ENCODE measurements at regions not wholly inside any gene's neighbourhood (a gene's known extent, or its start where the extent isn't known, plus 50 kb on each side); places are given as distances from the start of the nearest gene placed in this dataset.
A peak's percentile ranks its signal among the peaks of the same experiment; 100 is the strongest.

DNA sequence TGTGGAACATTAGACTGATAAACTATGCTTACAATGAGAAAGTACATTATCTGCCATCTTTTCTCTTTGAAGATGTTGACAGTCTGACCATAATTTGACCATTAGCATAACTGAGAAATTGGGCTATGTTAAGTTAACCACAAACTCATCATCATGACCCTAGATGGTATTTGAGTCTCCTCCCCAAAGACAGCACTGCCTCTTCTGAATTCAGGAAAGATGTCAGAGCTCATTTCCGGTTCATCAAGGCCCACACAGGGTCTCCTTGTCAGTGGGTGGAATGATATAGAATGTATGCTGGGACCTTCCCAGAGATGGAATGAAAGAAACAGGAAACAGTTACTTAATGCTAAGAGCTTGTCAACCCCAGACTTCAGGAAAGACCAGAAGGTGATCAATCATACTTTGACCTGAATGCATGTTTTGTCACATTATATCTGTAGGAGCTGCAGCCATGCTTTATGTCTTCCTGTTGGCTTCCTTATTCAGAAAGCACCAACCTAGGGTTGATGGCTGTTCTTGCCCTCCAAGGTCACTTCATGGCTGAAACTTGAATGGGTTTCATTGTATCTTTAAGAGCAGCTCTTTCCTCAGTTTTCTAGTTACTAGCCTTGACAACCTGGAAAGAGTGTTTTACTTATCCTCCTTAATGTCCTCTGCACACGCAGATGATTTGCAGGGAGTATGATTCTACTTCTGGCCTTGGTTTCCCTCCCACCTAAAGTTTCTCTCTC is 99.1 kb upstream of the NEUROD1 start:
- peaks cover 1% of the 10 kb centered on the region for H3K36me3 Mint-ChIP-seq (ENCODE audit: low read depth)
- H3K9me3 Mint-ChIP-seq, result peaks cover 3% of the 10 kb centered on the region
- H3K27ac Mint-ChIP-seq, result no peak overlapping the region
- H3K27me3 Mint-ChIP-seq, result no peaks in the 10 kb centered on the region
- DNase-seq (no peak), ATAC-seq (no peak)
- peaks cover 3% of the 10 kb centered on the region for H3K4me1 Mint-ChIP-seq
- no peak overlapping the region for H3K4me3 Mint-ChIP-seq

DNA sequence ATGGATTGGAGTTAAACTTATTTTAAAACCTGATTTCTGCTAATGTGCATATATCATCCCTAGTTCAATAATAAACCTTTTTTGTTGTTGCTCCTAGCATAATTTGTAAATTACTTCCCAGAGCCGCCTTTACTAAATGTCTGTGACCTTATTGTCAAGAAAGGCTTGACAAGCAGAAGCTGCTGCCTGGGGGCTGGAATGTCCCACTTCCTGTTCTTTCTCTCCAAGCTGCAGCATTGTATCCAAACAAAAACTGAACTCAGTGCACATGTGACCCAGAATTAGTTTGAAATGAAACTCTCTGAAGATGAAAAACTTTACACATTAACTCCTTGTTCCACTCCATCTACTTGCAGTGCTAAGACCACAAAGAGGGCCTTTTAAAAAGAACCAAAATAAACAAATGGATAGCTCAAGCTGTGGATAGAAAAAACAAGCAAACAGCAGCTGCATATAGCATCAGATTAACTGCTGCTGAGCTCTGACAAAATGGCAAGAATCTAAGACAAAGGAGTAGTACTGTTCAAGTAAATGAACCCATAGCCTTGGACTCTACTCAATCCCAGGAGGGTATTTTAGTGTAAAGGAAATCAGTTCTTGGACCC is 99.8 kb upstream of the NEUROD1 start:
- no peaks in the 10 kb centered on the region for H3K9me3 Mint-ChIP-seq
- ATAC-seq (no peak), DNase-seq (no peak)

DNA sequence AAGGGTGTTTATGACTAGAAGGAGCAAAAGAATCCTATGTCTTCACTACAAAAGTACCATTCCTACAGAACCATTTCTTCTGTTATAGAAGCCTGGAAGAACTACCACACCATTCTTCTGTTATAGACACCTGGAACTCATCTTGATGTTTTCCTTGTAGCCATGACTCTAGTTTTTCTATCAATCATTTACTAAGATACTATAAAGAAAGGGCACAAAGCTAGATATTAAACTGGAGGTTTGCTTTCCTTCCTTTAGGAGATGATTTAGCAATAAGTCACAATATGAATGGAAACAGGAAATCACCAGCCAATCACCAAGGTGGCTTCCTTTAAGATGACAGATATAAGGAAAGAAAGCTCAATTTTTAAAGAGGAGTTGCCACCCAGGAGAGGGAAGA is 100.3 kb upstream of the NEUROD1 start:
- no peak for DNase-seq
- H3K4me1 Mint-ChIP-seq, result peaks cover 3% of the 10 kb centered on the region
- ATAC-seq, result no peak

More for the DNA sequence above, 99.8 kb upstream of the NEUROD1 start:
- Mint-ChIP-seq H3K27me3 (no peaks in the 10 kb centered on the region), H3K4me1 (peaks cover 3% of the 10 kb centered on the region), H3K4me3 (no peak overlapping the region), H3K36me3 (ENCODE audit: low read depth) (no peaks in the 10 kb centered on the region), H3K27ac (no peak overlapping the region)

DNA sequence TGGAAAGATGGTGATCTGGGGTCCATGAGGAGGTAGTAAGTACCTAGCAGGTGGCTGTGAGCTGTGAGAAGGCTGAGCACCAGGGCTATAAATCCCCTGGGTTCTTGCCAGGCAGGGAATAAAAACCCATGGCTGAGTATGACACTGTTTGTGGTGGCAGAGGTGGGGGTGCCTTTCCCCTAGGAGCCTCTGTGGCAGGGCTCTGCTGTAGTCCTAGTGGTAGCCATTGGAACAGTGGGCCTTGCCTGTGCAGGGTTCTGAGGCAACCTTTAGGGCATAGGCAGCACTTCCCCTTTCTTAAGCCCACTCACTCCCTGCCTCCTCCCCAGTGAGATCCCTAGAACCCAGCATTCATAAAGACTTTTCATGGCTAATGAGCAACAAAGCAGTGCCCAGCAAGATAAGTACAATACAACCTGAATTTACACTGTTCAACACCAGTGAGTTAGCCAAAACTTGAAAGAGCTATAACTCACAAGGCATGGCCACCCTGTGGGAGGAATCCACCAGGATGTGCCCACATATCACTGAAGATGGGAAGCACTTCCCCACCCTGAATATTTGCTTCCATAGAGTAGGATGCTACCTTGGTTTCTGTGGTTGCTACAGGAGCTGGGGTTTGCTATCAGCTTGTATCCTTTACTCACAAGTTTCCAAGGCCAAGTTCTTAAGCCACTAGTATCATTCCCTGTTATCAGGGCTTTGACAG is 100.9 kb upstream of the NEUROD1 start:
- Mint-ChIP-seq H3K4me1 (peaks cover 3% of the 10 kb centered on the region), H3K27me3 (no peaks in the 10 kb centered on the region), H3K27ac (no peak overlapping the region), H3K4me3 (no peak overlapping the region), H3K36me3 (ENCODE audit: low read depth) (no peaks in the 10 kb centered on the region), H3K9me3 (no peaks in the 10 kb centered on the region)
- ATAC-seq (peak; percentile 54), DNase-seq (no peak)

More for the DNA sequence above, 100.3 kb upstream of the NEUROD1 start:
- Mint-ChIP-seq H3K9me3 (no peaks in the 10 kb centered on the region), H3K36me3 (ENCODE audit: low read depth) (no peaks in the 10 kb centered on the region), H3K27me3 (no peaks in the 10 kb centered on the region), H3K4me3 (no peak overlapping the region), H3K27ac (no peak overlapping the region)

DNA sequence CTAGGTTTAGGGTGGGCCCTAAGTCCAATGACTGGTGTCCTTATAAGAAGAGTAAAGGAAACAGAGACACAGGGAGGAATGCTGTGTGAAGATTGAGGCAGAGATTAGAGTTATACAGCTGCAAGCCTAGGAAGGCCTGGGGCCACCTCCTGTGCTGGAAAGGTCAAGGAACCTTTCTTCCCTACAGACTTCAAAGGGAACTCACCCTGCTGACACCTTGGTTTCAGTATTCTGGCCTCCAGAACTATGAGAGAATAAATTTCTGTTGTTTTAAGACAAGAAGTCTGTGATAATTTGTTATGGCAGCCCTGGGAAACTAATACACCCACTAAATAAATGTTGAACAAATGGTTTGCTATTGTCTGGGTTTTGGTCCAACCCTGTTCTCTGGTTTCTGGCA is 102.3 kb upstream of the NEUROD1 start:
- Mint-ChIP-seq H3K4me3 (no peak overlapping the region), H3K27me3 (peaks cover 3% of the 10 kb centered on the region), H3K4me1 (peaks cover 3% of the 10 kb centered on the region), H3K36me3 (ENCODE audit: low read depth) (no peaks in the 10 kb centered on the region), H3K9me3 (no peaks in the 10 kb centered on the region), H3K27ac (no peak overlapping the region)
- ATAC-seq (no peak), DNase-seq (no peak)

DNA sequence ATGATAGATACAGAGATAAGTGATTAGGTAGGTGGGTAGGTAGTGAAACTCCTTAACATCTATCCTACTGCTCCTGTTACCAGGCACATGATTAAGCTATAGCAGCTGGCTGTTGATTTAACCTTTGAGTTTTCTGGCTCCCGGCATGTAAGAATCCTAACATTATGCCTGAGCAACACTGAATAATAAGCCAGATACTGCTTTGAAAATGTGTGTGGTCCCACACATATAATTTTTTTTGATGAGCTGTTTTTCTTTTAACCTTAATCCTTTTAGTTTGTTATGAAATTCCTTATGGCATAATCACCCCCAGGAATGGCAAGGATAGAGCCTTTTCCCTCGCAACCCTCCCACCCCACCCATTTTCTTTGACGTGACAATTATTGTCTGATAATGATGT is 104.2 kb upstream of the NEUROD1 start:
- Mint-ChIP-seq H3K4me3 (no peak overlapping the region), H3K27me3 (peaks cover 3% of the 10 kb centered on the region), H3K4me1 (no peaks in the 10 kb centered on the region), H3K27ac (no peak overlapping the region), H3K36me3 (ENCODE audit: low read depth) (no peaks in the 10 kb centered on the region), H3K9me3 (no peaks in the 10 kb centered on the region)
- no peak for DNase-seq
- no peak for ATAC-seq

DNA sequence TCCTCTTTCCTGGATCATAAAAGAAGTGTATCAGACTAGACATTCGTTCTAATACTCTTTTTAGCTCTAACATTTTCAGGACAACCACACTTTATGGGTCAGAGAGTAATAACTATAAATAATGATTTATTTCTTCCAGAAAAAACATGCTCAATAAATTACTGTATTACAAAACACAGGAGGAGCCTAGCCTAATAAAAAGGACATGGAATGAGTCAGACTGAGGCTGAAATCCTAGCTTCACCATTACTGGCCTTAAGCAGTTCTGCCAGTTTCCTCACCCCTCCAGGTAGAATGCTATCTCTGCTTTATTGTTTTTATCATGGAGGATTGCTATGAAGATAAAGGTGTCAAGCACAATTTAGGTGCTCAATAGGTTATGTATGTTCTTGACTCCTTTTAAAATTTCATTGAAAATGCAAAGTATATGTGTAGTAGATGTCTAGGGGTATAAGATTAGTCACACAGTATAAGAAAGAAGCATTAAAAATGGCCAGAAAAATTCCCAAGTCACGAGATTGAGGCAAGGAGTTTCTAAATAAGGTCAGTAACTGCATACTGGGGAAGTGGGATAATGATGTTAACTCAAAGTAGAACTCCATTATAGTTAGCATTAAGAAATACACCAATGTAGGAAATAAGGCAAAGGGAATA is 105.5 kb upstream of the NEUROD1 start:
- DNase-seq (no peak), ATAC-seq (no peak)
- H3K4me1 Mint-ChIP-seq, result peaks cover 10% of the 10 kb centered on the region
- no peaks in the 10 kb centered on the region for H3K9me3 Mint-ChIP-seq
- no peak overlapping the region for H3K27ac Mint-ChIP-seq
- peaks cover 3% of the 10 kb centered on the region for H3K27me3 Mint-ChIP-seq
- no peaks in the 10 kb centered on the region for H3K36me3 Mint-ChIP-seq (ENCODE audit: low read depth)
- no peak overlapping the region for H3K4me3 Mint-ChIP-seq

DNA sequence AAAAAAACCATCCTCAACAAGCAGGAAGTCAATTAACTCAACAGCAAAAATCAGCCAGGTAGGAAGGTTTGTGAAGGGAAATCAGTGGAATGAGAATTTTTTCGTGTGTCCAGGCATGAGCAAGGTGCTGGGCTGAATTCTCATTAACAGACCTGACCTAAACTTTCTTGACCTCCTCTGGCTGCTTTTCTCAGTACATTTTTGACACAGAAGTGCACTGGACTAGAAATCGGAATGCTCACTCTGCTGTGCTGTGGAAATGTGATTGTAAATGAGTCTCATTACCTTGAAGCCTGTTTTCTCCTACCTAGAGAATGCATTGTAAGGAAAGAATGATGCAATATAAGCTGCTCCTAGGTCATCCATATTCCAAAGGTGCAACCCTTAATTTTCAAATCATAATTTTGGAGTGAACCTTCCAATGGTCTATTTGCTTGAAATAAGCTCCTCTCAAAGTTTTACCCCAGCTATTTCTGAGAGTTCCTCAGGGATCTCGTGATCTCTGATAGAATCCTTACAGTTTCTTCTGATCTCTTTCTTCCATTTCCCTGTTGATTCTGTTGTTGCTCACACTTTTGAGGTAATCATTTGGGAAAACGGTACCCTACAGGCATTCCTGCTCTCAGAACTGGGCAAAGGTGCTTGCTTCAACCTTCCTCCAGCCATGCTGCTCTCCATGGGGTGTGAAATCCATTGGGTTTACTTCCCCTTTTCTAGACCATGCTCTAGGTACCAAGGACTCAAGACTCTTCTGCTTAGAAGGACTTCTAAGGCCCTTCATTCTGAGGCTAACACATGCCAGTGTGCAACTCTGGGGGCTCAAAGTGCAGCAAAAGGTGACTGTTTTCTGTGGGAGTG is 104.9 kb upstream of the ITPRID2 start:
- no peak for DNase-seq
- H3K4me1 Mint-ChIP-seq, result peaks cover 17% of the 10 kb centered on the region
- H3K36me3 Mint-ChIP-seq (ENCODE audit: low read depth), result no peaks in the 10 kb centered on the region
- H3K27ac Mint-ChIP-seq, result no peak overlapping the region
- H3K4me3 Mint-ChIP-seq, result no peak overlapping the region
- H3K27me3 Mint-ChIP-seq, result peaks cover 3% of the 10 kb centered on the region
- ATAC-seq, result no peak
- H3K9me3 Mint-ChIP-seq, result no peaks in the 10 kb centered on the region

DNA sequence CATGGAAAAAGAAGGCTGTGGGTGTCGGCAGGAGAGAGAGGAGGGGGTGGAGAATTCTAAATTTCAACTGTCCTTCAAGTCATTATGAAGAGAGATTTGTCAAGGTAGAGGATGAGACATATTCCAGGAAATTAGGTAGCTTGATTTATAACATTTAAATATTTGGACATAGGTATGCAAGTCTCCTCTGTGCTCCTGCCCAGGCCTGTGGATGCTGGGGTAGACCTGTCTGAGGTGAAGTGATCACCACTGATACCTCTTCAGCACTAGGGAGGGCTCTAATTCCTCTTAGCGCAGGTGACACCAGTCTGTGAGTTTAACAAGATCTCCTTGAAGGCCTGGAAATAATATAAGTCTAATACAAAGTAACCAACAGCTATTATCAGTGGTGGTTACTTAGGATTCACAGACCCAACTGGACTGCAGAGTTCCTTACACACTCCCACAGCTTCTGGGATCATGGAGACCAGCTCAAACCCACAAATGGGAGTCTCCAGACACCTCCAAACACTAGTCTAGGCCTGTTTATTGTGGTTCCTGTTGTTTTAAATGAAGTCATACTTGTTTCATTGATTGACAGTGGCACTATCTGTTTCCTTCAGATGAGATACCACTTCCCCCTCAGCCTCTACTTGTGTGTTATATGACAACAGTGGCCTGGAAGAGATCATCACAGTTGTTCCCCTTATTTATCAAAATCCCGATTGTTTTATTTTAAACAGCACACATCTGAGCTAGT is 104.1 kb upstream of the ITPRID2 start:
- H3K9me3 Mint-ChIP-seq, result no peaks in the 10 kb centered on the region
- no peak overlapping the region for H3K4me3 Mint-ChIP-seq
- H3K27me3 Mint-ChIP-seq, result peaks cover 3% of the 10 kb centered on the region
- DNase-seq, result no peak
- H3K27ac Mint-ChIP-seq, result no peak overlapping the region
- ATAC-seq, result no peak
- no peaks in the 10 kb centered on the region for H3K36me3 Mint-ChIP-seq (ENCODE audit: low read depth)
- H3K4me1 Mint-ChIP-seq, result peaks cover 21% of the 10 kb centered on the region

DNA sequence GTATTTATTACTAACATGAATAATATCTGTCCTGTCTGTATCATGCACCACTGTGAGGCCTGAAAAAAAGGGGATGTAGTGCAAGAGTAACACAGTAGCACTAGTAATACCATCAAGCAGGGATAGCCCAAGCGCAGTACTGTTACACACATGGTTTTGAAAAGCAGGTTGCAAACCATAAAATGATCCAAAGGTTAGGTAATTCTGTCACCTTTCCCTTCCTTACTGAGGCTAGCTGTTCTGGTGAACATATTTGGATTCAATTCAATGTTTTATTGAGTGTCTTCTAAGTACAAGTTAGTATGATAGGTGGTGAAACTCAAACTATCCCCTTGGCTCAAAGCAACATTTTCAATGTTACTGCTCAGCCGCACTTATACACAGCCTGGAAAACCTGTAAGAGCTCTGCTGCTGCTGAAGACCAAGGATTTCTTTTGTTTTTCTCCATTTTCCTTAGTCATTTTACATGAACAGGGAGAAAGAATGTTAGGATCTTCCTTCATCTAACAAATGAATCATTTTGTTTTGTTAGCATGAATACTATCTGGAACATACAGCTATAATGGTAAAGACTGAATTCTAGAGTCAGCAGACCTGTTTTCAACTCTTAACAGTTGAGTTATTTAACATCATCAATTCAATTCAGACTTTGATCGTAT is 102.5 kb upstream of the ITPRID2 start:
- Mint-ChIP-seq H3K36me3 (ENCODE audit: low read depth) (no peaks in the 10 kb centered on the region), H3K4me1 (peaks cover 21% of the 10 kb centered on the region), H3K27me3 (peaks cover 3% of the 10 kb centered on the region), H3K9me3 (peaks cover 5% of the 10 kb centered on the region), H3K4me3 (no peak overlapping the region), H3K27ac (no peak overlapping the region)
- DNase-seq (no peak), ATAC-seq (no peak)

DNA sequence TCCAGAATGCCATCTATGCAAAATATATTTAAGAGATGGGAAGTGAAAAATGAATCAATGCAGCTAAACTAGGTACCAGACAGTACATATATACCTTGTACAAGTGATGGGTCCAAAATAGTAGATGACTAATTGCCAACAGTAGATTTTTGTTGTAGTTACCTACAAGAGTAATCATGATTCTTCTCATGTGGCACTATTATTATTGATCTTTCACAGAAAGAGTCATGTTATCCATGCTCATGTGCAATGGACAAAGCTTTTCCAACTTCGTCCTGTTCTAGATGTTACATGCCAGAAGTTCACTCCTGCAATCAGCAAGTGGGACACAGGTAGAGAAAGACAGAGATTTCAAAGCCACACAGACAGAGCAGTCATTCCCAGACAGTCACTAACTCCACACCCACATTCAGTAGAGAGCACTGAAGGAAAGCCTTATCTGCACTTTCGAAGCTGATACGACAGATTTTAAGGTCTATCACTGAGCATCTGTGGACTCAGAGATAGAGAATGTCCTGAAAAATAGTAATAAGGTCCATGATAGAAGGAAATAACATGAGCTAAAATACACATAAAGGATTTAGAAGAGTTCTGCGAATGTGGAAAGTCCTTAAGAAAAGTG is 101.6 kb upstream of the ITPRID2 start:
- Mint-ChIP-seq H3K27ac (no peak overlapping the region), H3K4me1 (peaks cover 21% of the 10 kb centered on the region), H3K4me3 (no peak overlapping the region), H3K36me3 (ENCODE audit: low read depth) (no peaks in the 10 kb centered on the region), H3K27me3 (peaks cover 3% of the 10 kb centered on the region), H3K9me3 (peaks cover 5% of the 10 kb centered on the region)
- DNase-seq (no peak), ATAC-seq (no peak)

DNA sequence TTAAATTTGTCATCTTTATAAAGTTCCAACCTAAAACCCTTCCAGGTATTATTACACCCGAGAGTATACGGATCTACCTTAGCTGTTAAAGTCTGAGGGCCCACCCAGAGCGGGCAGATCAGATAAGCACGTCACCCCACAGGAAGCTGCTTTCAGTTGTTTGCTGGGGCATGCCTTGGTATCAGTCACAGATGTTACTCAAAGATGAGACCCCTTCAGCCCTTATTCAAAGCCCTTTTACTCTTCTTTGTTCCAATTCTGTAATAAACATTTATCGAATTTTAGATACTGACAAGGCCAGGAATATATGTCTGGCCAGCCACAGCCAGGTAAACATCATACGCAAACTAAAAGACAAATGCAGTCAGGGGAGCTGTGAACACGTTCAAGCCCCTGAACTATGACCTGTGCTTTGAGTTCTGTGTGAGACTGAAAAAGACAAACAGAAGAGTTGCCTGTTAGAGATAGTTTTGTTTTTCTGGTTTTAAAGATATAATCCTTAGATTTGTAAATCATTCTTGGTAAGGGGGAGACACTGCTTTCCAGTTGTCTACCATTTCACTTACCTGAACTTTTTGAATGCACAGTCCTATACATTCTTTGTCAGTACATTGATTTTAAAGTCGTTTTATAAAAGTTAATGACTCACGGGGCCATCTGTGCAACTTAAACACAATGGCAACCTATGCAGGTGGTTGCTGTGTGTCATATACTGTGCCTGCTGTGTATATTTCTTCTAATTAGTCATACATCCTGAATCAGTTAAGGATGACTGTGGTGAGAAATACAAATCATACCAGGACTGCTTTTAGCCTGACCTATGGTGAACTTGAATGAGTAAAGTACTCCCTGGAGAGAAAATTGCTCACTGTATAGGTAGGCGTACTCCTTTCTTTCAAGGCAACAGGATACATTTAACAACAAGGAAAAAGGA is 100.5 kb upstream of the ITPRID2 start:
- peak; percentile 99 for ATAC-seq
- H3K4me3 Mint-ChIP-seq, result no peak overlapping the region
- H3K27ac Mint-ChIP-seq, result peak overlapping the region; percentile 60

More for the DNA sequence above, 100.5 kb upstream of the ITPRID2 start:
- peak; percentile 17 for DNase-seq
- Mint-ChIP-seq H3K9me3 (peaks cover 5% of the 10 kb centered on the region), H3K36me3 (ENCODE audit: low read depth) (no peaks in the 10 kb centered on the region), H3K4me1 (peaks cover 21% of the 10 kb centered on the region), H3K27me3 (peaks cover 3% of the 10 kb centered on the region)
